GM12872 (cell line): ENCODE measurements at regions not wholly inside any gene's neighbourhood (a gene's known extent, or its start where the extent isn't known, plus 50 kb on each side); places are given as distances from the start of the nearest gene placed in this dataset.

ENCODE experiments used
- TF ChIP-seq, protein P1 (sequence below): IDR thresholded peaks from 3 replicates; pipeline ENCODE4 v1.5.1; 2011; ENCODE audit warnings: low read depth, mild to moderate bottlenecking, low read length, moderate library complexity; ENCODE audit not compliant: insufficient read depth

DNA sequence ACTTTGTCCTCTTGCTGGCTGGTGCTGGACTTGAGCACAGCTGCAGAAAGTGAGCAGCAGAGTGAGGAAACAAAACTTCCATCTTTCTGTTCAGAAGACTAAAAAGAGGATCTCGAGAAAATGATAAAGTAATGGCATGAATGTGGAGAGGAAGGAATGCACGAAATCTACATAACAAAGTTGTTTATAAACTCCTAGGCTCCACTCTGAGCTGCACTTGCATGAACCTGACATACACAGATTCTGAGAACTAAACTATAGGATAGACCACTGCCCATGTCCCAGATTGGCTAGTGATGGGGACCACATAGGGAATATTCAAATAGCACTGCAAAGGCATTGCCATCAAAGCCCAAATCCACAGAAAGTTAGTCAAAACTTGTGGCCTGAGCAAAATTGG is 121.1 kb upstream of the MON1B start:
- TF ChIP-seq, protein P1, sequence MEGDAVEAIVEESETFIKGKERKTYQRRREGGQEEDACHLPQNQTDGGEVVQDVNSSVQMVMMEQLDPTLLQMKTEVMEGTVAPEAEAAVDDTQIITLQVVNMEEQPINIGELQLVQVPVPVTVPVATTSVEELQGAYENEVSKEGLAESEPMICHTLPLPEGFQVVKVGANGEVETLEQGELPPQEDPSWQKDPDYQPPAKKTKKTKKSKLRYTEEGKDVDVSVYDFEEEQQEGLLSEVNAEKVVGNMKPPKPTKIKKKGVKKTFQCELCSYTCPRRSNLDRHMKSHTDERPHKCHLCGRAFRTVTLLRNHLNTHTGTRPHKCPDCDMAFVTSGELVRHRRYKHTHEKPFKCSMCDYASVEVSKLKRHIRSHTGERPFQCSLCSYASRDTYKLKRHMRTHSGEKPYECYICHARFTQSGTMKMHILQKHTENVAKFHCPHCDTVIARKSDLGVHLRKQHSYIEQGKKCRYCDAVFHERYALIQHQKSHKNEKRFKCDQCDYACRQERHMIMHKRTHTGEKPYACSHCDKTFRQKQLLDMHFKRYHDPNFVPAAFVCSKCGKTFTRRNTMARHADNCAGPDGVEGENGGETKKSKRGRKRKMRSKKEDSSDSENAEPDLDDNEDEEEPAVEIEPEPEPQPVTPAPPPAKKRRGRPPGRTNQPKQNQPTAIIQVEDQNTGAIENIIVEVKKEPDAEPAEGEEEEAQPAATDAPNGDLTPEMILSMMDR, result no peak

DNA sequence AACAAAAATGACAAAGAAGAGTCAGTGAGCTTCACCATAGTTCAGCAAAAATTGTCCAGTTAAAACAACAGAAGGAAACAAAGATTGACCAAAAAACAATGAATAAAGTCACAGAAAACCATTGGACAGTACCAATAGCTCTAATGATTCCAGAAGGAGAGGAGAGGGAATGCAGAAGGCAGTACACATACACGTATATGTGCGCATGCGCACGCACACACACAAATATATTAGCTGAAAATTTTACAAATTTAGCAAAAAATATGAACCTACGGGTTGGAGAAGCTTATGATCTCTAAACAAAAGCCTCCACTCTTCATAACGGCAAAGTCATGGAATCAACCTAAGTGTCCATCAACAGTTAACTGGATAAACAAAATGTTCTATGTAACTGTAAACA is 120.3 kb upstream of the MON1B start:
- TF ChIP-seq, protein P1, result no peak

- TF ChIP-seq, protein P1, result no peak
These were observed 114.2 kb upstream of the MON1B start for GRCh38 chr16:77076839-77077238.

DNA sequence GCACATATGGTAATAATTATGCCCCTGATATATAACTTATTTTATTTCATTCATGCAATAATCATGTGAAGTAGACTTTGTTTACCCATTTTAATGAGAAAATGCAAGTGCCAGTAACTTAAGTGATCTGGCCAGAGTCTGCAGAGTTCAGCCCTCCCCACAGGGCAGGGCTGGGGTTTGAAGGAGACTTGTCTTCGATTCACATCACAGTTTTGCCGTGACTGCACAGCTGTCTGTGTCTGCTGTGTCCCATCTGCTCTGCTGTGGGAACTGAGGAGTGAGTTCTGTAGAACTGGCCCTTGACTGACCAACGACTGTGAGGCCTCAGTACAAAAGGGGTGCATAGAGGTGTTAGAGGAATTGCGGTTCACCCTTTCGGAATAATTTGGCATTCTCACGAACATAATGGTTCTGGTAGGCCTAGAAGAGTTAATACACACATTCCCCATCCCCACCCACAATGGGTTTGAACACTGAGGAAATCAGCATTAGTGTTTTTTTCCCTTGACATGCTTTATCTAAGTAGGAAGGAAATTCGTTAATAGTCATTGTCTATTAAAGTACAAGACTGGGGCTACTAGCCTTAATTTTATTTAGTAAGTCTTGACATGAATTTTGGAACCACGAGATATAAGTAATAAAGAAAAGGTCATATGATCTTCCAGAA is 113.6 kb upstream of the MON1B start:
- TF ChIP-seq, protein P1, result no peak

DNA sequence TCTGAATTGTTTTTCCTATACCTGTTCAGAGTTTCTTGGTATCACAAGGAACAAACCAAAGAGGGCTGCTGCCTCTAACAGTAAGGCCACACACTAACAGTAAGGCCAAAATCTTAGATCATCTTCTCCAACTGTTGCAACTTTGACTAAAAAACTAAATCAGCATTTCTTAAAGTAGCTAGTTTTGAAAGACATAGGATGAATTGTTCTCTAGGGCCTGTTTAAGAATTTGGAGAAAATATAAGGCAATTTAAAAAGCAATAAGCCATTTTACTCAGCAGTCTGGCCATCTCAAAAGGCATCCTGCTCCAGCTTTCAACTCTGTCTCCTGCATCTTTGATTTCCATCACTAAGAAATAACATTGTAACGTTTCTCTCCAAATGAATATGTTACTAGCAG is 105.0 kb upstream of the MON1B start:
- TF ChIP-seq, protein P1, result no peak

DNA sequence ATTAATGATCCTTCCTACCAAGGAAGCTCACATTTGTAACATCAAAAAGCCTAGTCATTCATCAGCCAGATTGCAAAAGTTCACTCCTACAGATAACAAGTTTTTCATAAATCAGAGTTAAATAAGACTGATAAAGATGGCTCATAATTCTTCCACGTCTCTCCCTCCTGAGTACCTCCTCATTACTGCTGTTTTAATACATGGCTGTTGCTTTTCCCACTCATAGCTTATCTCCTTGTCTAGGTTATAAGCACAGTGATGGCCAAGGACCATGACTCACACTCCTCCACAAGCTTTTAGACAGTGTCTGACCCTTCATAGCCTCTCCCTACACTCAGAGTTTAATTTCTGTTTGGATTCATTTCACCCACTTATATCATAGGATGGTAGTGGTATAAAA is 100.9 kb upstream of the MON1B start:
- TF ChIP-seq, protein P1, result no peak

- TF ChIP-seq, protein P1, result no peak
These were observed 97.7 kb upstream of the MON1B start for GRCh38 chr16:77093309-77093708.
